GM23338 (cell line): ENCODE measurements at regions not wholly inside any gene's neighbourhood (a gene's known extent, or its start where the extent isn't known, plus 50 kb on each side); places are given as distances from the start of the nearest gene placed in this dataset.

Experiments
- ATAC-seq: fragments of 200-7000 bp; cut with Tn5 transposase; 3 replicates; pipeline ENCODE4 v1.9.1; 2020
- DNase-seq: peaks from one replicate; pipeline ENCODE4 v3.0.0-alpha.2; 2015; ENCODE audit warnings: low spot score
- H2AFZ ChIP-seq: fragments of 200-600 bp; sonication (generic); 2 replicates; pipeline ENCODE4 v1.8.0; 2016; ENCODE audit warnings: antibody characterized with exemption, mild to moderate bottlenecking, moderate library complexity
- H3F3A ChIP-seq: fragments of 200-600 bp; sonication (generic); replicated peaks from 2 replicates; pipeline ENCODE4 v1.8.0; 2017; ENCODE audit warnings: antibody characterized with exemption, mixed run types, low read depth
- H3K27ac ChIP-seq: fragments of 200-600 bp; sonication (generic); 2 replicates; pipeline ENCODE4 v1.6.1; 2016; ENCODE audit warnings: low read depth
- H3K27me3 ChIP-seq: fragments of 200-600 bp; sonication (generic); 2 replicates; pipeline ENCODE4 v1.8.0; 2016; ENCODE audit warnings: mild to moderate bottlenecking, mixed run types, moderate library complexity; ENCODE audit not compliant: insufficient read depth
- H3K36me3 ChIP-seq: fragments of 200-600 bp; sonication (generic); 2 replicates; pipeline ENCODE4 v1.8.0; 2016; ENCODE audit warnings: mild to moderate bottlenecking; ENCODE audit not compliant: insufficient read depth
- H3K4me1 ChIP-seq: fragments of 200-600 bp; sonication (generic); 2 replicates; pipeline ENCODE4 v1.8.0; 2016; ENCODE audit warnings: mild to moderate bottlenecking, moderate library complexity; ENCODE audit not compliant: insufficient read depth
- H3K4me2 ChIP-seq: fragments of 200-600 bp; sonication (generic); 2 replicates; pipeline ENCODE4 v1.7.1; 2017; ENCODE audit warnings: mixed run types
- H3K4me3 ChIP-seq: fragments of 200-600 bp; sonication (generic); 2 replicates; pipeline ENCODE4 v1.6.1; 2016; ENCODE audit warnings: mixed run types
- H3K79me2 ChIP-seq: fragments of 200-600 bp; sonication (generic); replicated peaks from 2 replicates; pipeline ENCODE4 v1.8.0; 2017; ENCODE audit warnings: mild to moderate bottlenecking; ENCODE audit not compliant: insufficient read depth
- H3K9me2 ChIP-seq: fragments of 200-600 bp; sonication (generic); 2 replicates; pipeline ENCODE4 v1.8.0; 2017; ENCODE audit not compliant: insufficient read depth
- H4K20me1 ChIP-seq: fragments of 200-600 bp; sonication (generic); replicated peaks from 2 replicates; pipeline ENCODE4 v1.8.0; 2017; ENCODE audit warnings: mild to moderate bottlenecking; ENCODE audit not compliant: insufficient read depth
- H3K27ac Mint-ChIP-seq: 2 replicates; pipeline ENCODE4 v1.8.0; 2020; ENCODE audit warnings: inconsistent platforms, mild to moderate bottlenecking, moderate library complexity, mixed read lengths
- H3K27me3 Mint-ChIP-seq: 3 replicates; pipeline ENCODE4 v1.8.0; 2022; ENCODE audit warnings: low read depth, mild to moderate bottlenecking, moderate library complexity, mixed read lengths, inconsistent platforms; ENCODE audit not compliant: insufficient read depth, poor library complexity
- H3K36me3 Mint-ChIP-seq: 3 replicates; pipeline ENCODE4 v1.8.0; 2021; ENCODE audit warnings: low read depth, mild to moderate bottlenecking, inconsistent platforms, moderate library complexity, mixed read lengths
- H3K4me1 Mint-ChIP-seq: 3 replicates; pipeline ENCODE4 v1.8.0; 2020; ENCODE audit warnings: mild to moderate bottlenecking, inconsistent platforms, mixed read lengths
- H3K4me3 Mint-ChIP-seq: 3 replicates; pipeline ENCODE4 v1.8.0; 2021; ENCODE audit warnings: moderate library complexity, mild to moderate bottlenecking, inconsistent platforms, mixed read lengths
- H3K9me3 Mint-ChIP-seq: 3 replicates; pipeline ENCODE4 v1.8.0; 2020; ENCODE audit warnings: moderate library complexity, mild to moderate bottlenecking, inconsistent platforms, mixed read lengths
- CREB1 ChIP-seq: fragments of 250-450 bp; sonication (Bioruptor Pico); IDR thresholded peaks from 2 replicates; pipeline ENCODE4 v1.5.0; 2020; ENCODE audit warnings: low read depth, mild to moderate bottlenecking, moderate library complexity
- CTCF ChIP-seq, 2 experiments: fragments of 200-600 bp in 1 of 2; sonication (generic) in 1 of 2; conservative IDR thresholded peaks; 2 replicates each; pipeline versions ENCODE4 v1.5.1 to v1.6.1; 2016 to 2017; ENCODE audit warnings: antibody characterized with exemption in 2 of 2, low read depth in 2 of 2, mild to moderate bottlenecking in 2 of 2, moderate library complexity in 1 of 2
- ETS1 ChIP-seq: IDR thresholded peaks from 2 replicates; pipeline ENCODE4 v1.6.1; 2016; ENCODE audit warnings: antibody characterized with exemption
- EZH2 ChIP-seq: fragments of 200-600 bp; sonication (generic); IDR thresholded peaks from one replicate; pipeline ENCODE4 v1.8.0; 2017; ENCODE audit warnings: antibody characterized with exemption, mild to moderate bottlenecking, low read depth; ENCODE audit not compliant: unreplicated experiment
- EZH2phosphoT487 ChIP-seq: fragments of 200-600 bp; sonication (generic); IDR thresholded peaks from one replicate; pipeline ENCODE4 v1.8.1; 2018; ENCODE audit warnings: antibody characterized with exemption; ENCODE audit not compliant: unreplicated experiment
- JUNB ChIP-seq: IDR thresholded peaks from one replicate; pipeline ENCODE4 v1.6.1; 2016; ENCODE audit warnings: antibody characterized with exemption; ENCODE audit not compliant: unreplicated experiment
- NANOG ChIP-seq: IDR thresholded peaks from 2 replicates; pipeline ENCODE4 v1.6.1; 2016; ENCODE audit warnings: antibody characterized with exemption, borderline replicate concordance
- POLR2AphosphoS5 ChIP-seq: IDR thresholded peaks from 2 replicates; pipeline ENCODE4 v1.6.1; 2016; ENCODE audit warnings: antibody characterized with exemption, low read depth
- REST ChIP-seq: IDR thresholded peaks from one replicate; pipeline ENCODE4 v1.6.1; 2018; ENCODE audit warnings: antibody characterized with exemption; ENCODE audit not compliant: unreplicated experiment
- STAT1 ChIP-seq: IDR thresholded peaks from one replicate; pipeline ENCODE4 v1.6.1; 2016; ENCODE audit warnings: antibody characterized with exemption; ENCODE audit not compliant: unreplicated experiment
- ZNF114 ChIP-seq: fragments of 250-450 bp; sonication (Bioruptor Pico); IDR thresholded peaks from 2 replicates; pipeline ENCODE4 v1.5.0; 2020; ENCODE audit warnings: mild to moderate bottlenecking, moderate library complexity
- ZNF331 ChIP-seq: fragments of 250-450 bp; sonication (Bioruptor Pico); IDR thresholded peaks from 2 replicates; pipeline ENCODE4 v1.5.0; 2020; ENCODE audit warnings: low read depth, mild to moderate bottlenecking, moderate library complexity
- ZNF462 ChIP-seq: fragments of 250-450 bp; sonication (Bioruptor Pico); IDR thresholded peaks from 2 replicates; pipeline ENCODE4 v1.5.0; 2020; ENCODE audit warnings: mild to moderate bottlenecking, moderate library complexity

- H3K27me3 Mint-ChIP-seq: no peaks in the 10 kb centered on the region
- Histone ChIP-seq H3K79me2 (no peaks in the 10 kb centered on the region), H2AFZ (no peak overlapping the region), H3K36me3 (no peaks in the 10 kb centered on the region), H3K4me1 (no peaks in the 10 kb centered on the region), H3K27me3 (no peaks in the 10 kb centered on the region), H3F3A (no peaks in the 10 kb centered on the region), H3K4me3 (no peak overlapping the region), H3K9me2 (no peaks in the 10 kb centered on the region), H3K27ac (no peak overlapping the region), H4K20me1 (no peaks in the 10 kb centered on the region), H3K4me2 (no peak overlapping the region)
- no peaks in the 10 kb centered on the region for H3K36me3 Mint-ChIP-seq
- ATAC-seq: no peak
- H3K27ac Mint-ChIP-seq: no peak overlapping the region
- no peaks in the 10 kb centered on the region for H3K9me3 Mint-ChIP-seq
- TF ChIP-seq STAT1 (no peak), CREB1 (no peak), CTCF (conservative IDR thresholded peaks at IDR 0.05; ENCODE audit: low read depth in 2 of 2) (no peak), ETS1 (no peak), ZNF114 (CRISPR knock-in tag) (no peak), POLR2AphosphoS5 (no peak), ZNF462 (CRISPR knock-in tag) (no peak), EZH2 (no peak), REST (no peak), JUNB (no peak), ZNF331 (CRISPR knock-in tag) (no peak), EZH2phosphoT487 (no peak), NANOG (no peak)
- 0 out of 3 replicates have a peak, but pooled peaks cover 6% of the 10 kb centered on the region for H3K4me1 Mint-ChIP-seq
- DNase-seq: no peak
- H3K4me3 Mint-ChIP-seq: no peak overlapping the region
Observed at GRCh38 chr18:65527879-65528633, 222.8 kb upstream of the CDH7 start.
